Cardiac muscle cell (in vitro differentiated cells and primary cell): ENCODE measurements at regions not wholly inside any gene's neighbourhood (a gene's known extent, or its start where the extent isn't known, plus 50 kb on each side); places are given as distances from the start of the nearest gene placed in this dataset.

ENCODE experiments used
- DNase-seq, 2 donors: peaks; one replicate each; pipeline versions ENCODE4 v3.0.0 to v3.0.0-alpha.2; 2010 to 2017; ENCODE audit warnings: low read depth in 1 of 2, low spot score in 1 of 2
- H3K27ac ChIP-seq: fragments of 200-600 bp; sonication (generic); 2 replicates; pipeline ENCODE4 v1.5.1; 2016
- H3K27me3 ChIP-seq: fragments of 200-600 bp; sonication (generic); 2 replicates; pipeline ENCODE4 v1.6.0; 2016; ENCODE audit warnings: control low read depth
- H3K36me3 ChIP-seq: fragments of 200-600 bp; sonication (generic); 2 replicates; pipeline ENCODE4 v1.5.1; 2016; ENCODE audit warnings: control low read depth
- H3K4me1 ChIP-seq: fragments of 200-600 bp; sonication (generic); 2 replicates; pipeline ENCODE4 v1.8.1; 2017; ENCODE audit warnings: low read depth, mild to moderate bottlenecking, mixed run types
- H3K4me3 ChIP-seq: fragments of 200-600 bp; sonication (generic); 2 replicates; pipeline ENCODE4 v1.5.1; 2016; ENCODE audit warnings: mild to moderate bottlenecking
- H3K9me3 ChIP-seq: fragments of 200-600 bp; sonication (generic); 2 replicates; pipeline ENCODE4 v1.5.1; 2017; ENCODE audit warnings: low read depth, mild to moderate bottlenecking, control low read depth
- TF ChIP-seq, protein P1 (sequence below): IDR thresholded peaks from 2 replicates; pipeline ENCODE4 v1.5.1; 2012; ENCODE audit warnings: low read depth, mild to moderate bottlenecking, low read length

- H3K27me3 ChIP-seq, result no peaks in the 10 kb centered on the region
- H3K4me3 ChIP-seq, result no peak overlapping the region
- DNase-seq, result no peak
- no peak overlapping the region for H3K27ac ChIP-seq
- H3K9me3 ChIP-seq, result no peaks in the 10 kb centered on the region
- H3K36me3 ChIP-seq, result no peaks in the 10 kb centered on the region
- TF ChIP-seq, protein P1, sequence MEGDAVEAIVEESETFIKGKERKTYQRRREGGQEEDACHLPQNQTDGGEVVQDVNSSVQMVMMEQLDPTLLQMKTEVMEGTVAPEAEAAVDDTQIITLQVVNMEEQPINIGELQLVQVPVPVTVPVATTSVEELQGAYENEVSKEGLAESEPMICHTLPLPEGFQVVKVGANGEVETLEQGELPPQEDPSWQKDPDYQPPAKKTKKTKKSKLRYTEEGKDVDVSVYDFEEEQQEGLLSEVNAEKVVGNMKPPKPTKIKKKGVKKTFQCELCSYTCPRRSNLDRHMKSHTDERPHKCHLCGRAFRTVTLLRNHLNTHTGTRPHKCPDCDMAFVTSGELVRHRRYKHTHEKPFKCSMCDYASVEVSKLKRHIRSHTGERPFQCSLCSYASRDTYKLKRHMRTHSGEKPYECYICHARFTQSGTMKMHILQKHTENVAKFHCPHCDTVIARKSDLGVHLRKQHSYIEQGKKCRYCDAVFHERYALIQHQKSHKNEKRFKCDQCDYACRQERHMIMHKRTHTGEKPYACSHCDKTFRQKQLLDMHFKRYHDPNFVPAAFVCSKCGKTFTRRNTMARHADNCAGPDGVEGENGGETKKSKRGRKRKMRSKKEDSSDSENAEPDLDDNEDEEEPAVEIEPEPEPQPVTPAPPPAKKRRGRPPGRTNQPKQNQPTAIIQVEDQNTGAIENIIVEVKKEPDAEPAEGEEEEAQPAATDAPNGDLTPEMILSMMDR, result no peak
- peaks cover 6% of the 10 kb centered on the region for H3K4me1 ChIP-seq
Observed at GRCh38 chr1:25061261-25061995, 131.4 kb upstream of the RUNX3 start.

- TF ChIP-seq, protein P1, result no peak
- no peak for DNase-seq
- Histone ChIP-seq H3K27me3 (no peaks in the 10 kb centered on the region), H3K36me3 (no peaks in the 10 kb centered on the region), H3K4me3 (no peak overlapping the region), H3K4me1 (no peaks in the 10 kb centered on the region), H3K27ac (no peak overlapping the region), H3K9me3 (no peaks in the 10 kb centered on the region)
Observed at GRCh38 chr1:25057188-25057587, 127.1 kb upstream of the RUNX3 start.

DNA sequence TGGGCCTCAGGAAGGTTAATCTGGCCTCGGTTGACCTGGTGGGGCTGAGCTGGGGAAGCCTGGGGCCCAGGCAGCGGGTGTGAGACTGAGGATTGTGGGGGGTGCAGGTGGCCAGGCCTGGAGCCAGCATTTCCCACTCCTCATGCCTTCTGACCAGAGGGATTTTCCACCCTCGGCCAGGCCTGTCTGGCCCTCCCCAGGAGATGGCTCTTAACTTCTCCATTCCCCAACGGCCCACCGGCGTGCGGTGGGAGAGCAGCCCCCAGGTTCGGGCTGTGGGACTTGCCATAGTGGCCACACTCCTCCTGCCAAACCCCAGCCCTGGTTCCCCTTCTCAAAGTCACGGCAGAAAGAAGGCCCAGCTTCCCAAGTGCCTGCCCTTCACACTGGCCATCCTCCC, 126.5 kb upstream of the RUNX3 start:
- H3K9me3 ChIP-seq, result no peaks in the 10 kb centered on the region
- no peak for DNase-seq
- H3K4me1 ChIP-seq, result no peaks in the 10 kb centered on the region

DNA sequence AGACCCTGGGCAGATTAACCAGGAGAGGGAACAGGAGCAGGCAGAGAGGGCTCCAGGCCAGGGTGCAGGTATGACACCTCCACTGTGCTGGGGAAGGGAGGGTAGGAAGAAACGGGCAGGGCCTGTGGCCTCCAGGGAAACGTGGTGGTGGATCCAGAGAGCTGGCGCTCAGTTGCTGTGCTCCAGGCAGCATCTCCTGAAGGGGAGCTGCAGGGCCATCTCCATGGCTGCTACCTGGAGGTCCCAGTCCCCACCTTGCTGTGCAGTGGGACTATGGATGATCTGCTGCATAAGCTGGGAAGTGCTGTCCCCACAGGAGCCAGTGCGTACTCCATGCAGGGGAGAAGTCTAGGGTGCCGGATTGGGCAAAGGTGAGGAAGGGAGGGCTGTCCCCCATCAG, 125.9 kb upstream of the RUNX3 start:
- H3K4me3 ChIP-seq, result no peak overlapping the region
- TF ChIP-seq, protein P1, result no peak
- H3K36me3 ChIP-seq, result no peaks in the 10 kb centered on the region
- no peak for DNase-seq
- no peaks in the 10 kb centered on the region for H3K27me3 ChIP-seq
- no peak overlapping the region for H3K27ac ChIP-seq
- H3K9me3 ChIP-seq, result no peaks in the 10 kb centered on the region
- no peaks in the 10 kb centered on the region for H3K4me1 ChIP-seq

More for the DNA sequence above, 126.5 kb upstream of the RUNX3 start:
- Histone ChIP-seq H3K36me3 (no peaks in the 10 kb centered on the region), H3K27ac (no peak overlapping the region), H3K4me3 (no peak overlapping the region), H3K27me3 (no peaks in the 10 kb centered on the region)
- TF ChIP-seq, protein P1, result no peak

DNA sequence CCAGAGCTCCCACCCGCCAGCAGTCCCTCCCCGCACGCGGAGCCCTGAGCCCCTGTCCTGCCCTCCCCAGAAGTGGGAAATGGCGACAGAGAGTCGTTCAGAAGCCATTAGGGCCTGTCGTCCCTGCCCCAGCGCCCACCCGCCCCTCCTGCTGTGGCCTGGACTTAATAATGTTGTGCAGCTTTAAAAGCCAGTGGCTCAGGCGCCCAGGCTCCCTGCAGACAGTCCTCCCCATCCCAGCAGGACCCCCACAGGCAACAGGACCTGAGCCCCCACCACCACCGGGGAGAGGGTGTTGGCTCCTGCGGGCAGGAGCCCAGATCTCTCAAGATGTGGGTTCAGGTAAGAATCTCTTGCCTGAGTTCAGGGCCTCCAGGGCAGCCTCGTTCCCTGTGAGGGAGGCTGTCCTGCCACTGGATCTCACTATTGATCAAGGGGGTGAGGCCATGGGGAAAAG, 125.3 kb upstream of the RUNX3 start:
- no peaks in the 10 kb centered on the region for H3K9me3 ChIP-seq
- no peak overlapping the region for H3K27ac ChIP-seq
- H3K36me3 ChIP-seq, result no peaks in the 10 kb centered on the region
- H3K4me3 ChIP-seq, result no peak overlapping the region
- H3K27me3 ChIP-seq, result no peaks in the 10 kb centered on the region
- DNase-seq, result no peak
- TF ChIP-seq, protein P1, result no peak
- H3K4me1 ChIP-seq, result no peaks in the 10 kb centered on the region
